GM23248 (cell line): ENCODE measurements at regions not wholly inside any gene's neighbourhood (a gene's known extent, or its start where the extent isn't known, plus 50 kb on each side); places are given as distances from the start of the nearest gene placed in this dataset.

Experiments
- EZH2 ChIP-seq: fragments of 200-600 bp; sonication (generic); IDR thresholded peaks from 2 replicates; pipeline ENCODE4 v1.6.1; 2018; ENCODE audit warnings: antibody characterized with exemption, mild to moderate bottlenecking; ENCODE audit not compliant: insufficient read depth, poor library complexity, severe bottlenecking
- EZH2phosphoT487 ChIP-seq: fragments of 200-600 bp; sonication (generic); IDR thresholded peaks from 2 replicates; pipeline ENCODE4 v1.6.1; 2018; ENCODE audit warnings: antibody characterized with exemption, moderate library complexity, mild to moderate bottlenecking, low read depth; ENCODE audit not compliant: insufficient read depth

DNA sequence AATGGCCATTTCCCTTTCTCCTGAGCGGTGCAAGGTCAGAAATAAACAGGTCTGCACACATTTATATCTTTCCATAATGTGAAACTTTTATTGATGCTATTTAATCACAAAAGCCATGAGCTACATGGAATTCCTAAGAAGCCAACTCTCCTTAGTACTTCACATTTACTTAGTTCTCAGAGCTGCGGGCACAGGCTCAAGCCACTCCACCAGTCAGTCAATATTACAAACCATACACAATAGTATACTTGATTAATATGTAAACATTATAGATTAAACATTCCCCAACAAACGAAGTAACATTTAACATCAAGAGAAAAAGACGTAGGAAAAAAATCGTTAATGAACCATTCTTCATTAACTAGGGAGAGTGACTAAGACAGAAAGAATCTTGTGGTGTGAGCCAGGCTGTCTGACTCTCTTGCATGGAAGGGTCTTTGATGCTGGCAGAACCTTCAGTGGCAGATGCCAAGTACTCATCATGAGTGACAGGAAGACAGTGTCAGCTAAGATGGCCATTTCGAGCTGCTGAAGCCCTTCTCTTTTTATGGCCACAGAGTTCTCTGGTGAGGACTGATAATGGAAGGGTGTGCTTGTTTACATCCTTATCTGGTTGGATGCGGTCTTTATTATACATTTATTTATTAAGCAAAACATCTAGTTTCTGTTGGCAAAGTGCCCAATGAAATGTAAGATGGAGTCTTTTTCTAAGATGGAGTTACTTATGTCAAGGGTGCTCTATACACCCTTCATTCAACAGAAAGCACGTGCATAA is 115.5 kb upstream of the TUT7 start:
- TF ChIP-seq EZH2: no peak
- TF ChIP-seq EZH2phosphoT487: no peak
